SU-DHL-6 (cell line): ENCODE measurements at regions not wholly inside any gene's neighbourhood (a gene's known extent, or its start where the extent isn't known, plus 50 kb on each side); places are given as distances from the start of the nearest gene placed in this dataset.

Experiments used
- EZH2phosphoT487 ChIP-seq: fragments of 200-600 bp; sonication (generic), shearing (Covaris generic); conservative IDR thresholded peaks from 2 replicates; pipeline ENCODE4 v1.6.1; 2018; ENCODE audit warnings: mild to moderate bottlenecking, antibody characterized with exemption, low read length, moderate library complexity, mixed read lengths
- TF ChIP-seq, protein P1 (sequence below): fragments of 200-600 bp; sonication (generic); IDR thresholded peaks from one replicate; pipeline ENCODE4 v1.5.1; 2017; ENCODE audit warnings: antibody characterized with exemption, mild to moderate bottlenecking, low read length, moderate library complexity; ENCODE audit not compliant: insufficient read depth, poor library complexity, severe bottlenecking

DNA sequence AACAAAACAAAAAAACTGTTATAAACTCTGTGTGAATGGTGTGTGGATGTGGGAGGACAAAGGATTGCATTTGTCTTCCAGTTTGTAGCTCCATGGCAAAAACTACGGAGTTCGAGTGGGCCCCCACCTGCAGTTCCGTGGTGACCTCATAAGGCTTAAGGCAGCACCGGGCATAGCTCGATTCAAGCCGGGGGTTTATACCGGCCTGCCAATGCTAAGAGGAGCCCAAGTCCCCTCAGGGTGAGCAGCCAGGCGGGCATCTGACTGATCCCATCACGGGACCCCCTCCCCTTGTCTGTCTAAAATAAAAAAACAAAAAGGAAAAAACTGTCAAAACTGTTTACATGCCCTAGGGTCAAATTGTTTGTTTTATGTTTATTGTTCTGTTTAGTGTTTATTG is 463.2 kb upstream of the HTR1E start:
- TF ChIP-seq, protein P1, sequence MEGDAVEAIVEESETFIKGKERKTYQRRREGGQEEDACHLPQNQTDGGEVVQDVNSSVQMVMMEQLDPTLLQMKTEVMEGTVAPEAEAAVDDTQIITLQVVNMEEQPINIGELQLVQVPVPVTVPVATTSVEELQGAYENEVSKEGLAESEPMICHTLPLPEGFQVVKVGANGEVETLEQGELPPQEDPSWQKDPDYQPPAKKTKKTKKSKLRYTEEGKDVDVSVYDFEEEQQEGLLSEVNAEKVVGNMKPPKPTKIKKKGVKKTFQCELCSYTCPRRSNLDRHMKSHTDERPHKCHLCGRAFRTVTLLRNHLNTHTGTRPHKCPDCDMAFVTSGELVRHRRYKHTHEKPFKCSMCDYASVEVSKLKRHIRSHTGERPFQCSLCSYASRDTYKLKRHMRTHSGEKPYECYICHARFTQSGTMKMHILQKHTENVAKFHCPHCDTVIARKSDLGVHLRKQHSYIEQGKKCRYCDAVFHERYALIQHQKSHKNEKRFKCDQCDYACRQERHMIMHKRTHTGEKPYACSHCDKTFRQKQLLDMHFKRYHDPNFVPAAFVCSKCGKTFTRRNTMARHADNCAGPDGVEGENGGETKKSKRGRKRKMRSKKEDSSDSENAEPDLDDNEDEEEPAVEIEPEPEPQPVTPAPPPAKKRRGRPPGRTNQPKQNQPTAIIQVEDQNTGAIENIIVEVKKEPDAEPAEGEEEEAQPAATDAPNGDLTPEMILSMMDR: no peak
- no peak for TF ChIP-seq EZH2phosphoT487
